ENCODE measurements at regions not wholly inside any gene's neighbourhood (a gene's known extent, or its start where the extent isn't known, plus 50 kb on each side); places are given as distances from the start of the nearest gene placed in this dataset.

DNA sequence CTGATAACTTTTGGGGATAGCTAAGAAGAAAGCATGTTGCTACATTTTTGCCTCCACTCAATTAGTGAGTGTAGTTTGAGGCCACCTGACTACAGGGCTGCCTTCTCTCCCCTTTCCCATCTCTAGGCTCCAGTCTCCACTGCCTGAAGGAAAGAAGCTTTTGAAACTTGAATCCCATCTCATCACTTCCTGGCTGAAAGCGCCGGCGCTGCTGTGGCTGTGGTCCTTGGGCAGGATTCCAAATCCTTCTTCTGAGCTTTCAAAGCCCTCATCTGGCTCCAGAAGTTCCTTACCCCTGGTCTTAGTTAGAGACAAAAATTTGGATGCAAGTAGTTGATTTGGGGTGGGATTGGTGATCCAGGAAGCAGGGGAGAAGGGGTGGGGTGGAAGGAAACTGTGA lies 119.4 kb downstream of the FOXL1 start:
- Histone ChIP-seq H4K20me1 (ENCODE audit: insufficient read depth, poor library complexity, severe bottlenecking) (no peaks in the 10 kb centered on the region), H3K36me3 (replicated peaks; ENCODE audit: insufficient read depth, low read depth) (no peaks in the 10 kb centered on the region), H3K79me2 (no peaks in the 10 kb centered on the region), H3K4me2 (no peak overlapping the region), H3K4me3 (no peak overlapping the region), H3K27ac (no peak overlapping the region), H3K4me1 (ENCODE audit: insufficient read depth) (no peaks in the 10 kb centered on the region), H3K27me3 (peaks cover 7% of the 10 kb centered on the region), H3K9me2 (replicated peaks; ENCODE audit: insufficient read depth) (no peaks in the 10 kb centered on the region), H3K9me3 (ENCODE audit: low read depth) (no peaks in the 10 kb centered on the region), H2AFZ (no peak overlapping the region)
- peak; percentile 43 for DNase-seq (ENCODE audit: low spot score)
- 30% methylated on average over 3 of the region's 3 CpGs for WGBS (ENCODE audit: low lambda C conversion rate, missing lambda C conversion rate)
- TF ChIP-seq EZH2 (IDR thresholded peaks at IDR 0.05; ENCODE audit: borderline replicate concordance) (no peak), EZH2phosphoT487 (IDR thresholded peaks at IDR 0.05; ENCODE audit: low read depth, severe bottlenecking, unreplicated experiment) (no peak), CTCF (IDR thresholded peaks at IDR 0.05; ENCODE audit: poor library complexity) (no peak)

DNA sequence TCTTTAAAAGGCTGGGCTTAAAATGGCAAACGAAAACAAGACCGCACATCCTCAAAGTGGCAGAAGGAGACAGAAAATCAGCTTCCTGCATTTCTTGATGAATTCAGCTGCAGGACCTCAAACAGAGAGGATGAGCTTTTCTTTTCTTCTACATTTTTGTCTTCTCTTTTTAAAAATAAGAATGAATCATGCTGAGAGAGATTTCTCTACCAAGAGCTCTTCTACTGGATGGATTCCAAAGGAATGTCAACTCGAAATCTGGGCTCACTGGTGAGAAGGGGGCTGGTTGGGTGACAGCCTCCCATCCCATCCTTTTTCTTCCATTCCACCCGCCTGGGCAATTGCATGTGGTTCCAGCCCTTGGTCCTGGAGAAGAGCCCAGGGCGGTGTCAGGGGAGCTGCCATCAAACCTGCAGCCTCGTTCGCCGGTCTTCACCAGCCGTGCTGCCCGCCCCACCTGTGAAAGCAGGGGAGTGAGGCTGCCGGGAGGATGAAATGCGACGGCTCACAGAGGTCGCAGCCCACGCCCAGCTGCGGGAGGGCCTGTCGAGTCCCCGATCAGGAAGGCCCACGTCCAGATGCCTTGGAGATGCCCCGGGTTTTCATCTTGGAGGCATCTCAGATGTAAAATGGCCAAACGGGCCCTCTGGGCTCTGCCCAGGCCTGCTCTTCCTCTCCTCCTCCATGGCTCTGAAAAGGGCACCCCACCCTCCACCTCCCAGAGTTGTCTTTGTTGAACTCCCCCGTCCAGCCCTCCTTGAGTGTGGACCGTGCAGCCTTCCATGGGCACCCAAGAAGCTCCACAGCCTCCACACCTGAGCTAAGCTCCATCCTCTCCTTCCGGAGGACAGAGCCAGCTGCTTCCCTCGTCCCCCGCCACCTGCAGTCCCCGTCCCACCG lies 121.9 kb downstream of the FOXL1 start:
- H3K9me2 ChIP-seq (replicated peaks; ENCODE audit: insufficient read depth): no peaks in the 10 kb centered on the region
- DNase-seq (ENCODE audit: low spot score): no peak
- H3K9me3 ChIP-seq (ENCODE audit: low read depth): no peaks in the 10 kb centered on the region
- H3K36me3 ChIP-seq (replicated peaks; ENCODE audit: insufficient read depth, low read depth): no peaks in the 10 kb centered on the region
- 91% methylated on average over 27 of the region's 28 CpGs for WGBS (ENCODE audit: low lambda C conversion rate, missing lambda C conversion rate)
- no peak overlapping the region for H3K4me2 ChIP-seq
- no peak overlapping the region for H3K27ac ChIP-seq
- no peaks in the 10 kb centered on the region for H3K79me2 ChIP-seq
- H2AFZ ChIP-seq: no peak overlapping the region
- no peaks in the 10 kb centered on the region for H3K4me1 ChIP-seq (ENCODE audit: insufficient read depth)
- TF ChIP-seq EZH2 (IDR thresholded peaks at IDR 0.05; ENCODE audit: borderline replicate concordance) (no peak), CTCF (IDR thresholded peaks at IDR 0.05; ENCODE audit: poor library complexity) (no peak), EZH2phosphoT487 (IDR thresholded peaks at IDR 0.05; ENCODE audit: low read depth, severe bottlenecking, unreplicated experiment) (no peak)
- no peaks in the 10 kb centered on the region for H4K20me1 ChIP-seq (ENCODE audit: insufficient read depth, poor library complexity, severe bottlenecking)
- H3K4me3 ChIP-seq: no peak overlapping the region
- H3K27me3 ChIP-seq: no peaks in the 10 kb centered on the region

DNA sequence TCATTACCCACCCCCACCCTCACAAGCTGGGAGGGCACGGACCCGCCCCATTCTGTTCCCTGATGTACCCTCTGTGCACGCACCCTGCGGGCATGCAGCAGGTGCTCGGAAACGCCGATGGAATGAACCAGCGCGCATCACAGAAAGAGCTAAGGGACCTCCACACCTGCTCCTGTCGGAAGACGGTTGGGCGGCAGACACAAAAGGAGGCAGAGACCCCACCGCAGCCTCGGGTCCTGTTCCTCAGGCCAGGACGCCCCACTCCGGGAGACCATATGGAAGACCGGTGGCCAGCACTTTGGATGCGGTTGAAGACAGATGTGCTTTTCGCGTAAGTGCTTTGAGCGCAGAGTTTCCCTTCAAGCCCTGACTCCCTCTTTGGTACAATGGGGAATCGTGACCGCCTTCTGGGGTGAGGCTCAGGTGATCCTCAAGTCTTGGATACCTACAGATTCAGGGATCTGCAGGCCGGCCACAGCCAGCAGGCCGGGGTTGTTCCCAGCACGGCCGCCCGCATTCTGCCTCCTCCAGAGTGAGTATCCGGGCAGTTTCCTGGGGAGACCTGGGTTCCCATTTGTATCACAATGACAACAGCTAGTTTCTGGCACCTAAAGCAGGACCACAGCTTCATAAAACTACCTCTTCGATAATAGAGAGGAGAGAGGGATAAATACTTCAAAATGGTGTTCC lies 123.1 kb downstream of the FOXL1 start:
- Histone ChIP-seq H3K4me2 (no peak overlapping the region), H3K9me2 (replicated peaks; ENCODE audit: insufficient read depth) (no peaks in the 10 kb centered on the region), H3K27me3 (no peaks in the 10 kb centered on the region), H3K27ac (no peak overlapping the region), H3K36me3 (replicated peaks; ENCODE audit: insufficient read depth, low read depth) (no peaks in the 10 kb centered on the region), H3K4me1 (ENCODE audit: insufficient read depth) (no peaks in the 10 kb centered on the region), H4K20me1 (ENCODE audit: insufficient read depth, poor library complexity, severe bottlenecking) (no peaks in the 10 kb centered on the region), H2AFZ (no peak overlapping the region), H3K79me2 (no peaks in the 10 kb centered on the region), H3K9me3 (ENCODE audit: low read depth) (no peaks in the 10 kb centered on the region), H3K4me3 (no peak overlapping the region)
- WGBS (ENCODE audit: low lambda C conversion rate, missing lambda C conversion rate): 99% methylated on average over 30 of the region's 30 CpGs
- no peak for TF ChIP-seq EZH2phosphoT487 (IDR thresholded peaks at IDR 0.05; ENCODE audit: low read depth, severe bottlenecking, unreplicated experiment)
- TF ChIP-seq CTCF (IDR thresholded peaks at IDR 0.05; ENCODE audit: poor library complexity): no peak
- no peak for TF ChIP-seq EZH2 (IDR thresholded peaks at IDR 0.05; ENCODE audit: borderline replicate concordance)
- DNase-seq (ENCODE audit: low spot score): no peak

All from hepatocyte (in vitro differentiated cells).